DMS153 (cell line): ENCODE measurements at regions not wholly inside any gene's neighbourhood (a gene's known extent, or its start where the extent isn't known, plus 50 kb on each side); places are given as distances from the start of the nearest gene placed in this dataset.

Source experiments
- DNase-seq: peaks from one replicate; lab custom pipeline; 2025; lab: John Stamatoyannopoulos, UW

- no peak for DNase-seq
Observed at GRCh38 chr1:91151702-91152101, 129.9 kb upstream of the ZNF644 start.

GRCh38 chr1:91148641-91149069 lies 126.8 kb upstream of the ZNF644 start:
- no peak for DNase-seq

- DNase-seq, result no peak
Observed at GRCh38 chr1:91141858-91142257, 120.0 kb upstream of the ZNF644 start.

GRCh38 chr1:91138959-91139358 lies 117.1 kb upstream of the ZNF644 start:
- no peak for DNase-seq

- no peak for DNase-seq
Observed at GRCh38 chr1:91137173-91137852, 115.5 kb upstream of the ZNF644 start.

GRCh38 chr1:91135799-91136198 lies 114.0 kb upstream of the ZNF644 start:
- no peak for DNase-seq

- no peak for DNase-seq
Observed at GRCh38 chr1:91133248-91133647, 111.4 kb upstream of the ZNF644 start.

GRCh38 chr1:91130256-91130985 lies 108.6 kb upstream of the ZNF644 start:
- no peak for DNase-seq

- DNase-seq, result no peak
Observed at GRCh38 chr1:91129458-91129857, 107.6 kb upstream of the ZNF644 start.

- DNase-seq, result no peak
Observed at GRCh38 chr1:91129017-91129416, 107.2 kb upstream of the ZNF644 start.

- DNase-seq, result no peak
Observed at GRCh38 chr1:91124989-91125417, 103.2 kb upstream of the ZNF644 start.

GRCh38 chr1:91124290-91124985 lies 102.6 kb upstream of the ZNF644 start:
- no peak for DNase-seq

GRCh38 chr1:91123773-91124172 lies 101.9 kb upstream of the ZNF644 start:
- no peak for DNase-seq

- DNase-seq, result no peak
Observed at GRCh38 chr1:91123319-91123718, 101.5 kb upstream of the ZNF644 start.

GRCh38 chr1:91122106-91122717 lies 100.4 kb upstream of the ZNF644 start:
- no peak for DNase-seq

- no peak for DNase-seq
Observed at GRCh38 chr1:91121366-91121765, 99.5 kb upstream of the ZNF644 start.

GRCh38 chr1:91120936-91121335 lies 99.1 kb upstream of the ZNF644 start:
- DNase-seq, result no peak

GRCh38 chr1:91120421-91120820 lies 98.6 kb upstream of the ZNF644 start:
- no peak for DNase-seq

GRCh38 chr1:91104712-91105111 lies 82.9 kb upstream of the ZNF644 start:
- no peak for DNase-seq

- DNase-seq, result no peak
Observed at GRCh38 chr1:91101328-91101727, 79.5 kb upstream of the ZNF644 start.

- DNase-seq, result no peak
Observed at GRCh38 chr1:91099746-91100621, 78.1 kb upstream of the ZNF644 start.
